ENCODE measurements at regions not wholly inside any gene's neighbourhood (a gene's known extent, or its start where the extent isn't known, plus 50 kb on each side); places are given as distances from the start of the nearest gene placed in this dataset.

- TF ChIP-seq ZHX2 (IDR thresholded peaks at IDR 0.05; ENCODE audit: low read depth) (no peak), ZHX2 (CRISPR knock-in tag; IDR thresholded peaks at IDR 0.05; ENCODE audit: borderline replicate concordance) (no peak), JDP2 (CRISPR knock-in tag; IDR thresholded peaks at IDR 0.05; ENCODE audit: borderline replicate concordance) (no peak), BRD4 (CRISPR knock-in tag; IDR thresholded peaks at IDR 0.05) (peak; percentile 58; the same call in 1 of the 2 replicates), HDAC2 (CRISPR knock-in tag; IDR thresholded peaks at IDR 0.05) (peak; percentile 66), ISL2 (CRISPR knock-in tag; IDR thresholded peaks at IDR 0.05) (peak; percentile 36; the same call in 1 of the 2 replicates), ZNF20 (CRISPR knock-in tag; IDR thresholded peaks at IDR 0.05) (peak; percentile 100), ZNF782 (CRISPR knock-in tag; IDR thresholded peaks at IDR 0.05; ENCODE audit: borderline replicate concordance) (no peak), SNAPC4 (CRISPR knock-in tag; IDR thresholded peaks at IDR 0.05) (peak; percentile 58; the same call in 1 of the 2 replicates), SPEN (CRISPR knock-in tag; IDR thresholded peaks at IDR 0.05; ENCODE audit: low read depth) (0 out of 2 replicates have a peak, but pooled peaks have one; percentile 62), CBFB (CRISPR knock-in tag; IDR thresholded peaks at IDR 0.05) (no peak; the same call in 1 of the 2 replicates), ZNF101 (CRISPR knock-in tag; IDR thresholded peaks at IDR 0.05; ENCODE audit: borderline replicate concordance, low read depth) (no peak), ZFP82 (CRISPR knock-in tag; IDR thresholded peaks at IDR 0.05; ENCODE audit: borderline replicate concordance) (no peak), KDM6A (CRISPR knock-in tag; IDR thresholded peaks at IDR 0.05; ENCODE audit: low read depth) (peak; percentile 54; the same call in 1 of the 2 replicates), KAT7 (CRISPR knock-in tag; IDR thresholded peaks at IDR 0.05; ENCODE audit: borderline replicate concordance) (peak; percentile 68; the same call in 1 of the 2 replicates), DMAP1 (CRISPR knock-in tag; IDR thresholded peaks at IDR 0.05) (peak; percentile 70; the same call in 1 of the 2 replicates), MBNL3 (CRISPR knock-in tag; conservative IDR thresholded peaks at IDR 0.05) (no peak), HOXD1 (CRISPR knock-in tag; IDR thresholded peaks at IDR 0.05) (peak; percentile 99)
- TF ChIP-seq, protein P1, sequence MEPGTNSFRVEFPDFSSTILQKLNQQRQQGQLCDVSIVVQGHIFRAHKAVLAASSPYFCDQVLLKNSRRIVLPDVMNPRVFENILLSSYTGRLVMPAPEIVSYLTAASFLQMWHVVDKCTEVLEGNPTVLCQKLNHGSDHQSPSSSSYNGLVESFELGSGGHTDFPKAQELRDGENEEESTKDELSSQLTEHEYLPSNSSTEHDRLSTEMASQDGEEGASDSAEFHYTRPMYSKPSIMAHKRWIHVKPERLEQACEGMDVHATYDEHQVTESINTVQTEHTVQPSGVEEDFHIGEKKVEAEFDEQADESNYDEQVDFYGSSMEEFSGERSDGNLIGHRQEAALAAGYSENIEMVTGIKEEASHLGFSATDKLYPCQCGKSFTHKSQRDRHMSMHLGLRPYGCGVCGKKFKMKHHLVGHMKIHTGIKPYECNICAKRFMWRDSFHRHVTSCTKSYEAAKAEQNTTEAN (CRISPR knock-in tag; conservative IDR thresholded peaks at IDR 0.05), result peak; percentile 59; the same call in 1 of the 2 replicates
These were observed 51.3 kb upstream of the FREM1 start (continued) for GRCh38 chr9:14961372-14962068.

Measured in HepG2 (cell line).